Neuron (in vitro differentiated cells): ENCODE measurements at regions not wholly inside any gene's neighbourhood (a gene's known extent, or its start where the extent isn't known, plus 50 kb on each side); places are given as distances from the start of the nearest gene placed in this dataset.

Experiments
- H2AFZ ChIP-seq: one replicate; pipeline ENCODE4 v1.6.1; 2013; ENCODE audit warnings: low read depth, mild to moderate bottlenecking, inconsistent platforms, low read length, moderate library complexity
- H3K27me3 ChIP-seq: one replicate; pipeline ENCODE4 v1.6.1; 2013; ENCODE audit warnings: low read length; ENCODE audit not compliant: insufficient read depth
- H3K36me3 ChIP-seq: one replicate; pipeline ENCODE4 v1.6.1; 2013; ENCODE audit warnings: low read length; ENCODE audit not compliant: insufficient read depth
- H3K4me1 ChIP-seq: one replicate; pipeline ENCODE4 v1.6.1; 2013; ENCODE audit warnings: low read length; ENCODE audit not compliant: insufficient read depth
- H3K4me3 ChIP-seq: 2 replicates; pipeline ENCODE4 v1.5.1; 2013; ENCODE audit warnings: mild to moderate bottlenecking, low read length, moderate library complexity
- H3K9me3 ChIP-seq: one replicate; pipeline ENCODE4 v1.6.1; 2013; ENCODE audit warnings: low read length

DNA sequence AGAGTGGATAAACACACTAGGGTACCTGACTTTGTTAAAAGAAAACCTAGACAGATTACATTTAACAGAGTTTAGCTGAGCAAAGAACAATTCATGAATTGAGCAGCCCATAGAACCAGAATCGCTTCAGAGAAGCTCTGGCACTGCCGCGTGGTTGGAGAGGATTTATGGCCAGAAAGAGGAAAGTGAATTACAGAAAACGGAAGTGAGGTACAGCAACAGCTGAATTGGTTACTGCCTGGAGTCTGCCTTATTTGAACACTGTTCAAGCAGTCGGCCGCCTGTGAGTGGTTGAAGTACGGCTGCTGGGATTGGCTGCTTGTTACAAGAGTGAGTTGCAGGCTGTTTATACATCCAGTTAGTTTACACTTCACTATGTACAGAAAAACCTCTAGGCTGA is 253.8 kb upstream of the CDYL start:
- Histone ChIP-seq H3K4me3 (no peak overlapping the region), H3K27me3 (no peaks in the 10 kb centered on the region), H3K4me1 (no peaks in the 10 kb centered on the region), H3K36me3 (no peaks in the 10 kb centered on the region), H3K9me3 (no peaks in the 10 kb centered on the region), H2AFZ (no peak overlapping the region)

DNA sequence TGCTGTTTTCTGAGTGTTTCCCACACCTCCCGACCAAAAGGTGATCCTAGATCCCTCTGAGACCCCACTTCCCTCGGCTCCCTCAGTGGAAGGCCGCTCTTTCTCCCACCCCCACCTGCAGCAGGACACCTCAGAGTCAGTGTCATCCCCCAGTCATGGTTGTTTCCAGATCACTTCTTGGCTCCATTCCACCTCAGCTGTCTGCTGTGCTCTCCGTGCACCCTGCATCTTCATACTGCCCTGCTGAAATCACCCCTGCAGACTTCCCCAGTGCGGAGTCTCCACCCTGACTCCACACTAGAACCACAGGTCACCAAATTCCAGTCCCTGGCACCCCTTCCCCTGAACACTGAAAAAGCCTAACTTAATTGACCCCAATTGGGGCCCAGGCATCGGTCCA is 255.1 kb upstream of the CDYL start:
- Histone ChIP-seq H3K27me3 (no peaks in the 10 kb centered on the region), H3K36me3 (no peaks in the 10 kb centered on the region), H3K4me1 (no peaks in the 10 kb centered on the region), H3K4me3 (no peak overlapping the region), H2AFZ (no peak overlapping the region), H3K9me3 (no peaks in the 10 kb centered on the region)

DNA sequence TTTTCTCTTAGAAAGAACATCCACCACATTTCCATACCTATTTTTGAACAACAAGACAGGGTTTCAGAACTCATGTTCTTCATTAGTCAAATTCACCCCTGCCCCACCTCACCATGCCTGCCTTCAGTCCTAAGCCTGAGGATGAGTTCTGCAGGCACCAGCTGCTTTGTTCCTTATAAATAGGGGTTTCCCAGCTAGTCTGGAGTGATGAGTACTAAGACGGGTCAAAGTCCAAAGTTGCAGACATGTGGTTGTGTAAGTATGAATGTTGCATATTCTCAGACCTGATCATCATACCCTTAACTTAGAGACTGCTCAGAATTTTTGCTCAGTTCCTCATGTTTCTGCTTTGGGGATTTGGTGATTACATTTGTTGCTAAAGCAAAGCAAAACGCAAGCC is 257.7 kb upstream of the CDYL start:
- Histone ChIP-seq H3K36me3 (no peaks in the 10 kb centered on the region), H3K4me3 (no peak overlapping the region), H2AFZ (no peak overlapping the region), H3K9me3 (no peaks in the 10 kb centered on the region), H3K27me3 (no peaks in the 10 kb centered on the region), H3K4me1 (no peaks in the 10 kb centered on the region)

DNA sequence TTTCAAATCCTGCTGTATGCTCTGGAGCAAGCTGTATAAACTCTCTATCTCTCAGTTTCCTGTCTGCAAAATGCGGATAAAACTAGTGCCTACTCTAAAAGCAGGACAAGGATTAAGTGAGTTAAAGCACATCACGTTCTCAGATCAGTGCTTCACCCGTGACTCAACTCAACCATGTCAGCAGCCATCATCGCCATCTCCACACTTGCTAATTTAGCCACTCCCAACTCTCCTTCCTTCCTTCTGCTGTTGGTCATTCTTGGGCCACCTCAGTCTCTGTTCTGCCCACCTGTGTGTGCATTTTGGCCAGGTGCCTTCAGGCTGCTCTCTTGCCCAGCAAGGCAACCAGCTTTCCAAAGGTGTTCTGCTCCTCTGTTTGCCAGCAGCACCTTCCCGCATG is 260.0 kb upstream of the CDYL start:
- no peaks in the 10 kb centered on the region for H3K9me3 ChIP-seq
- H3K36me3 ChIP-seq, result no peaks in the 10 kb centered on the region
- no peaks in the 10 kb centered on the region for H3K4me1 ChIP-seq
- H3K27me3 ChIP-seq, result no peaks in the 10 kb centered on the region
- no peak overlapping the region for H3K4me3 ChIP-seq
- no peak overlapping the region for H2AFZ ChIP-seq

DNA sequence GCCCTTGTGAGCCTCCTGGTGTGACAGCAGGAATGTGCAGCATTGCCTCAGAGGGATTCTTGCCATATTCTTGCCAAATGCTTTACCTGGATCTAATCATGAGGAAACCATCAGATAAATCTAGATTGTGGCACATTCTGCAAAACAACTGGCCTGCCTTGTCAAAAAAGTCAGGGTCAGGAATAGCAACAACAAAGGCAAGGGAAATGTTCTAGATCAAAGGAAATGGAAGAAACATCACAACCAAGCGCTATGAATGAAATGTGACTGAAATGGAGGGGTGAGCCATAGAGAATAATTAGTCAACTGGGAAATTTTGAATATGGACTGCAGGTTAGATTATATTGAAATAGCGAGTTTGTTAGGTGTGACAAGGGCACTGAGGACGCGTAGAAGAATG is 262.6 kb upstream of the CDYL start:
- Histone ChIP-seq H3K4me3 (no peak overlapping the region), H3K4me1 (no peaks in the 10 kb centered on the region), H3K36me3 (no peaks in the 10 kb centered on the region), H3K27me3 (no peaks in the 10 kb centered on the region), H3K9me3 (no peaks in the 10 kb centered on the region), H2AFZ (no peak overlapping the region)

DNA sequence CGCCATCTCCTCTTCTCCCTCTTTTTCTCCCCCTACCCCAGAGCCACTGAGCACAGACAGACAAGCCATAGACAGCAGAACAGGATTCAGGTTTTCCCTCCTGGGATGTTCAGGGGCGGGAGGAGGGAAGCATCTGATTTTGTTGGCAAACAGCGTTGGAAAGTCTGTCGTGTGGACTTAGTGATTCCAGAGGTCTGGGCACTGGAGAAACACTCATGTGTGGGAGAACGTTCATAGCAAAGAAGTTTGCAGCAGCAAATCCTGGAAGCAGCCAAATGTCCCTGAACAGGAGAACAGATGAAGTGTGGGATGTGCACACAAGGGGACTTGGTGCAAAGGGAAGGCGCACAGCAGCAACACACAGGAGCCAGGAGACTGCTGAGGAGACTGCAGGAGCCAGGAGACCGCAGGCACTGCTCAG is 264.1 kb upstream of the CDYL start:
- Histone ChIP-seq H2AFZ (no peak overlapping the region), H3K4me1 (no peaks in the 10 kb centered on the region), H3K36me3 (no peaks in the 10 kb centered on the region), H3K9me3 (no peaks in the 10 kb centered on the region), H3K27me3 (no peaks in the 10 kb centered on the region), H3K4me3 (no peak overlapping the region)

DNA sequence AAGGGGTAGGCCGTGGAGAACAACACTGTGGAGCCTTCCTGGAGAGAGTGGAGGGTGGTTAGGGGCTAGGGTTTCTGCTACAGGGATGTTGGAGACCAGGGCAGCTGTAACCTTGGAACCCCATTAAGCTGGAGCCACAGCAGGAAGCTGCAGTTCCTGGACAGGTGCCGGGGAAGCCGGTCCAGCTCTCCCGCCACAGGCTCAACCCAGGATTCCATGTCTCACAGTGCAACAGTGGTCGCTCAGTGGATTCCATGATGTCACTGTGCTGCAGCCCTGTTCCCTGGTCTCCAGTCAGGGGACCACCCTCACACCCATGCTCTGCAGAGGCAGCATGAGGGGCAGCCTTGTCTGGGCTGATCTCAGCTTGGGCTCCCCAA is 264.6 kb upstream of the CDYL start:
- Histone ChIP-seq H3K9me3 (no peaks in the 10 kb centered on the region), H3K4me3 (no peak overlapping the region), H2AFZ (no peak overlapping the region), H3K4me1 (no peaks in the 10 kb centered on the region), H3K27me3 (no peaks in the 10 kb centered on the region), H3K36me3 (no peaks in the 10 kb centered on the region)

DNA sequence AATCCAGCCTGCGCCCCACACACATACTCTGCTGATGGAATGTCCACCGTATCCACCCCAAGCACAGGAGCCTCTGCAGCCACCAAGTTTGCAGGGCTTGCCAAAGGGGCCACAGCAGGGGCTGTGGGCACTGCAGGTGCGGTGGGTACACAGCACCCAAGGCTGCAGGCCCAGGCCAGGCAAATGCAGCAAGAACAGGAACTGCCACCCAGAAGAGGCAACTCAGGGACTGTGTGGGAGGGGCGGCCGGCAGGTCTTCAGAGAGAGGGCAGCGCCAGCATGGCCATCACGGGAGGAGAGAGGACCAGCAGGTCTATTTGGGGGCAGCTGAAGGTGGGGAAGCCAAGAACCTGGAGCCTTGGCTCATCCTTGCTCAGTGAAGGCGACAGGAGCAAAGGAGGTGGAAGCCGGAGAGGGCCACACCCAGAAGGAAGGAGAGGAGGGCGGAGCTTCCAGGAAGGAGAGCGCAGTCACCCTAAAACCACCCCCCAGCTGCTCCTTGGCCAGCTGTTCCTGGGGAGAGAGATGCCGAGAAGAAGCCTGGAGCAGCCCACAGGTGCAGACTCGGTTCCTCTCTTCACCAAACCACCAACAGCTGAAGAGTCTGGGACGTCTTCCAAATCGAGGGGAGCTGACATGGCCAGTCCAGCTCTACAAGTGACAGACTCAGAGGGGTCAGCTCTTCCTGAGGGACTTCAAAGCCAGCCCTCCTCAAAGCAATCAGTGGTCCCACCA is 265.1 kb upstream of the CDYL start:
- Histone ChIP-seq H3K9me3 (no peaks in the 10 kb centered on the region), H3K36me3 (no peaks in the 10 kb centered on the region), H3K4me3 (no peak overlapping the region), H3K27me3 (no peaks in the 10 kb centered on the region), H2AFZ (no peak overlapping the region), H3K4me1 (no peaks in the 10 kb centered on the region)

DNA sequence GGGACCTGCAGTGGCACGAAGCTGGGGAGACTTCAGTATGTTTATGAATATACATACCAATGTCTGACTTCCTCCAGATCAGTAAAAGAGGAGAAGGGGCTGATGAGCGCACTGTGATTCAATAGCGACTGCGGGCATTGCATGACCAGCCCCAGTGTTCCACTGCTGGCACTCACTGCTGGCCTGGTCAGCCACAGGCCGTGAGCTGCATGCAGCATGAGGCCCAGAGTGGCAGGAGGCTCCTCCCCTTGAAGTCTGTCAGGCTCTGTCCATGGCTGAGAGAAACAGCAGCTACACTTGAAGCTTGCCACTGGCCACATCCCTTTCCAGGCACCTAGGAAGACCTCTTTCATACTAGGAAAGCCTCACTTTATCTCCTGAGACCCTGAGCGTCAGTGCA is 265.9 kb upstream of the CDYL start:
- Histone ChIP-seq H3K4me1 (no peaks in the 10 kb centered on the region), H2AFZ (no peak overlapping the region)

DNA sequence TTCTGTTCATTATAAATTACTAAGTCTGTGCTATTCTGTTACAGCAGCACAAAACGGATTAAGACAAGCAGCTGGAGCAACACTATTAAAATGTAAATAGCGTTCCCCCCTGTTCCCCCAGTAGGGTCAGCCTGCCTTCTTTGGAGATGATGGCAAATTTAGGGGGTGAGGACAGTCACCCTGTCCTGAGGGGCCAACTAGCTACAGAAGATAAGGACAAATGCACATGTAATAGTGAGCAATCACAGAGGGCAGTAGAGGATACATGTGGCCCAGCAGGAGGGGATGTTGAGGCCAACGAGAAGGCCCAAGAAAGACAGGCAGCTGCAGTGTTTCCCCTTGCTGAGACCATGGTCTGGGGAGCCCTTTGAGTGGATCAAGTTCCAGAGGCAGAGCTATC is 266.7 kb upstream of the CDYL start:
- Histone ChIP-seq H3K27me3 (no peaks in the 10 kb centered on the region), H3K36me3 (no peaks in the 10 kb centered on the region), H3K4me1 (no peaks in the 10 kb centered on the region), H3K9me3 (no peaks in the 10 kb centered on the region), H2AFZ (no peak overlapping the region), H3K4me3 (no peak overlapping the region)

More for the DNA sequence above, 265.9 kb upstream of the CDYL start:
- Histone ChIP-seq H3K27me3 (no peaks in the 10 kb centered on the region), H3K36me3 (no peaks in the 10 kb centered on the region), H3K4me3 (no peak overlapping the region), H3K9me3 (no peaks in the 10 kb centered on the region)

DNA sequence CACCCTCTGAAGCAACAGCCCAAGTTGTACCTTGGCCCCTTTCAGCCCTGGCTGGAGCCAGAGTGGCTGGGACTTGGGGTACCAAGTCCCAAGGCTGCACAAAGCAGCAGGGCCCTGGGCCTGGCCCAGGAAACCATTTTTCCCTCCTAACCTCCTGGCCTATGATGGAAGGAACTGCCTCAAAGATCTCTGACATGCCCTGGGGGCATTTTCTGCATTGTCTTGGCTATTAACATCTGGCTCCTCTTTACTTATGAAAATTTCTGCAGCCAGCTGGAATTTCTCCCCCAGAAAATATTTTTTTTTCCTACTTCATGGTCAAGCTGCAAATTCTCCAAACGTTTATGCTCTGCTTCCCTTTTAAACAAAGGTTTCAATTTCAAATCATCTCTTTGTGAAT is 269.4 kb upstream of the CDYL start:
- Histone ChIP-seq H3K36me3 (no peaks in the 10 kb centered on the region), H3K9me3 (no peaks in the 10 kb centered on the region), H3K27me3 (no peaks in the 10 kb centered on the region), H3K4me1 (no peaks in the 10 kb centered on the region), H3K4me3 (no peak overlapping the region), H2AFZ (no peak overlapping the region)

DNA sequence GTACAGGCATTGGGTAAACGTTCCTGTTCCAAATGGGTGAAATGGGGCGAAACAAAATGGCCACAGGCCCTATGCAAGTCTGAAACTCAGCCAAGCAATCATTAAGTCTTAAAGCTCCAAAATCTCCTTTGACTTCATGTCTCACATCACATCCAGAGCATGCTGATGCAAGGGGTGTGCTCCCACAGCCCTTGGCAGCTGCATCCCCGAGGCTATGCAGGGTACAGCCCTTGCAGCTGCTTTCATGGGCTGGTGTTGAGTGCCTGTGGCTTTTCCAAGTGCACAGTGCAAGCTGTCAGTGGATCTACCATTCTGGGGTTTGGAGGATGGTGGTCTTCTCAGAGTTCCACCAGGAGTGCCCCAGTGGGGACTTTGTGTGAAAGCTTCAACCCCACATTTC is 270.0 kb upstream of the CDYL start:
- Histone ChIP-seq H3K27me3 (no peaks in the 10 kb centered on the region), H3K36me3 (no peaks in the 10 kb centered on the region), H3K9me3 (no peaks in the 10 kb centered on the region), H2AFZ (no peak overlapping the region), H3K4me1 (no peaks in the 10 kb centered on the region), H3K4me3 (no peak overlapping the region)

DNA sequence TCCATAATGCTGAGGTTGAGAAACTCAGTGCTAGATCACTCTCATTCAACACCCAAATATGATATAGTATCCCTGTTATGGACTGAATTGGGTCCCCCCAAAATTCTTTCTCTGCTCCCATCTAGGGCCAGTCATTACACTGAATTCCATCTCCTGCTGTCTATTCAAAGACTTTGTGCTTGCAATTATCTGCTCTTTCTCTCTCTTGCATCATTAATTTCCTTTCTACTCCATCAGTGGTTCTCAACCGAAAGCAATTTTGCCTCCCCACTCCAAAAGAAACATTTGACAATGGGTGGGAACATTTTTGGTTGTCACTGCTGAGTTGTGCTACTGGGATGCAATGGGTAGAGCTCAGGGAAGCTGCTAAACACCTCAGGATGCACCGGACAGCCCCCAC is 271.5 kb upstream of the CDYL start:
- H3K36me3 ChIP-seq, result no peaks in the 10 kb centered on the region
- H3K4me3 ChIP-seq, result no peak overlapping the region
- H2AFZ ChIP-seq, result no peak overlapping the region
- H3K4me1 ChIP-seq, result no peaks in the 10 kb centered on the region
- no peaks in the 10 kb centered on the region for H3K27me3 ChIP-seq
- no peaks in the 10 kb centered on the region for H3K9me3 ChIP-seq

DNA sequence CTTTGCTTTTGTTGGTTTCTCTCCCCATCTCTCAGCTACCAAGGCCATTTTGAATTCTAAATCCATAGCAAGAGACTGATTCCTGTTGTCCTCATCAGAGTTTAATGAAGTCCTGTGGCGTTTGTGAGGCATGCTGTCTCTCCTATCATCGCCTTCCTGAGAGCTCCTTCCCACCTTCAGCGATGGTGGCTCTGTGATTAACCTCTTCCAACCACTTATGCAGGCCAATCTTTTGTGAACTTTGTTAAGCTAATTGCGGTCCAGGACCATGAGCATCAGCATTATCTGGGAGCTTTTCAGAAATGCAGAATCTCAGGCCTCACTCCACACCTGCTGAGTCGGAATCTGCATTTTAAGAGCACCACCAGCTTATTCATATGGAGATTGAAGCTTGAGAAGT is 272.5 kb upstream of the CDYL start:
- Histone ChIP-seq H2AFZ (no peak overlapping the region), H3K4me1 (no peaks in the 10 kb centered on the region), H3K27me3 (no peaks in the 10 kb centered on the region), H3K9me3 (no peaks in the 10 kb centered on the region), H3K36me3 (no peaks in the 10 kb centered on the region), H3K4me3 (no peak overlapping the region)
